Activated CD4-positive, alpha-beta T cell treated with anti-CD3 and anti-CD28 coated beads for 36 hours (primary cell): ENCODE measurements at regions not wholly inside any gene's neighbourhood (a gene's known extent, or its start where the extent isn't known, plus 50 kb on each side); places are given as distances from the start of the nearest gene placed in this dataset.

Source experiments
- ATAC-seq: fragments of 200-7000 bp; cut with Tn5 transposase; one replicate; pipeline ENCODE4 v1.10.0; 2021; ENCODE audit warnings: mild to moderate bottlenecking, moderate library complexity
- CTCF ChIA-PET: fragments of 350-600 bp; sonication (Branson Sonifier 250); formaldehyde crosslinking; loops from one replicate; lab custom pipeline; 2021; ENCODE audit warnings: antibody characterized with exemption; lab: Charles Lee
- POLR2A ChIA-PET: fragments of 350-600 bp; sonication (Branson Sonifier 250); formaldehyde crosslinking; loops from one replicate; lab custom pipeline; 2021; ENCODE audit warnings: antibody characterized with exemption, inconsistent platforms; lab: Charles Lee
- DNase-seq: peaks from one replicate; pipeline ENCODE4 v3.0.0-alpha.2; 2020
- H3K27ac Mint-ChIP-seq: one replicate; pipeline ENCODE4 v1.8.0; 2021; ENCODE audit warnings: mixed read lengths
- H3K27me3 Mint-ChIP-seq: one replicate; pipeline ENCODE4 v1.8.0; 2021; ENCODE audit warnings: mixed read lengths
- H3K36me3 Mint-ChIP-seq: one replicate; pipeline ENCODE4 v1.8.0; 2021; ENCODE audit warnings: low read depth, mixed read lengths
- H3K4me1 Mint-ChIP-seq: one replicate; pipeline ENCODE4 v1.8.0; 2021; ENCODE audit warnings: mixed read lengths
- H3K4me3 Mint-ChIP-seq: one replicate; pipeline ENCODE4 v1.8.0; 2021; ENCODE audit warnings: mild to moderate bottlenecking, moderate library complexity, mixed read lengths
- H3K9me3 Mint-ChIP-seq: one replicate; pipeline ENCODE4 v1.8.0; 2021; ENCODE audit warnings: low read depth, mixed read lengths
- intact Hi-C, 2 experiments: fragments of 100-400 bp; cut with DNase I in 1 of 2; cut with micrococcal nuclease in 1 of 2; formaldehyde crosslinking; loops; one replicate each; pipeline versions ENCODE4 v1.14.2 to v1.15.1; 2022 to 2024; cut with DNase I, micrococcal nuclease

DNA sequence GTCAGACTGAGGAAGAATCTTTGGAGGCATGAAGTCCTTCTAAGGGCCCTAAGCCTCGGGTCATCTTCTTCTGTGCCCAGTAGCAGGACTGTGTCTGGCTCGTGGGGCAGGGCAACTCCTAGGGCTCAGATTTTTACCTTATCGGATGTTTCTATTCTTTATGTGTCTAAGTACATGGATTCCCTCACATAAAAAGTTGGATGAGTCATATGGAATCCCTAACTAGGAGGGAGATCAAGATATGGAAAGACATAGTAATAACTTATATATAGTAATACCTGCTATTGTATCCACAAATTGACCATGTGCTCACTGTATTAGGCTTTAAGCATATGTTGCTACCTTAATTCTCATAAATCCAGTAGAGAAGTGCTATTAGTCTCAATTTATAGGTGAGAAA, 364.5 kb upstream of the CAMK1G start:
- ATAC-seq (no peak), DNase-seq (no peak)
- no peaks in the 10 kb centered on the region for H3K36me3 Mint-ChIP-seq
- no peak overlapping the region for H3K27ac Mint-ChIP-seq
- intact Hi-C loops: no loop called here
- peaks cover 15% of the 10 kb centered on the region for H3K27me3 Mint-ChIP-seq
- peaks cover 2% of the 10 kb centered on the region for H3K4me1 Mint-ChIP-seq
- CTCF ChIA-PET: no interaction called here
- no peak overlapping the region for H3K4me3 Mint-ChIP-seq
- POLR2A ChIA-PET: no interaction called here
- peaks cover 2% of the 10 kb centered on the region for H3K9me3 Mint-ChIP-seq

DNA sequence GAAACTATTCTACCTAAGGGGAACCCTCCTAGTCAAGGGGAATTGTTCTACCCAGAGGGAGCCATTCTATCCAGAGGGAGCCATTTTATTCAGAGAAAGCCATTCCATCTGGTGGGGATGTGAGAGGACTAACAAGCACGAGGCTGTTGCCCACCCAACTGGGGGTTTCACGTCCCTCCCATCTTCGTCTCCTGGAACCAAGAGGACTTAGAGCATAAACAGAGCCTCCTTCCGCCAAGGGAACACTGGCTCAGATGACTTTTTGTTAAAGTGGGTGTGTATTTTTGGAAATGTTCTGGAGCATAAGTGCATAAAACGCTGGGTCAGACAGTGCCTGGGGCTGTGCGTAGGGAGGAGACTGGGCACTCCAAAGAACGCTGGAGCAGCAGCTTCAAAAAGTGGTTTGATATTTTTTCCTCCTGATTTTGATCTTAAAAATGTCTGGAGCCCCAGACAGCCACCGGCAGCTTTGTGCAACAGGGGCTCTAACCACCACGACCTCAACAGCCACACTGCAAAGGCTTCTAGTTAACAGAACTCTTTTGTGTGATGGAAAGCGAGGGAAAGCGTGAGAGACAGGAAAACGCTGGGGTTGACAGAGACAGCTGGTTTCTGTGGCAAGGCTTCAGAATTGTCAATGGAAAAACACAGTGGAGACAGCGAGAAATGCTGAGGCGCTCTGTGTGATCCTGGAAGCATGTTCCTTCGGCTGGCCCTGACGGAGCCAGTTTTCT, 363.6 kb upstream of the CAMK1G start:
- Mint-ChIP-seq H3K4me1 (peaks cover 2% of the 10 kb centered on the region), H3K4me3 (no peak overlapping the region), H3K9me3 (peaks cover 2% of the 10 kb centered on the region), H3K27ac (no peak overlapping the region), H3K27me3 (peaks cover 20% of the 10 kb centered on the region), H3K36me3 (no peaks in the 10 kb centered on the region)
- ChIA-PET POLR2A (no interaction called here), CTCF (no interaction called here)
- DNase-seq: no peak
- no peak for ATAC-seq
- intact Hi-C loops: no loop called here

DNA sequence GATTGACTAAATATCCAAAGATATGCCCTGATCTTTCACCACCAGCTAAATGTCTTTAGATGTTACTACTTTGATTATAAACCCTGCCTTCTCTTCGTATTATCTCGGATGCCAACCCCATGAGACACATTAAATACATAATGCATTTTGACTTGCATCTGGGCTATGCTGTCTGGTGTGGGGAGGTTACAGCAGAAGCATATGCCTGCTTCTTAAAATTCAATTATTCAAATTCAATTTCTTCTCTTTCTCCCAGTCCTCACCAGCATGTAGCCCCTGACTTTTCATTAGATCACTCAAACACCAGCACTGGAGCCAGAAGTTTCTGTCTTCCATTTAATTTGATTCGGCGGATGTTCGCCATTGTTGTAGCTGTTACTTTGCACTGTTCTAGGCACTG, 360.7 kb upstream of the CAMK1G start:
- intact Hi-C loops: no loop called here
- ChIA-PET CTCF (interaction anchor here (2.1 kb wide), 1 partner anchor 8 kb away, joined by 4 read pairs; no protein-coding TSS in a partner anchor), POLR2A (no interaction called here)
- Mint-ChIP-seq H3K27ac (no peak overlapping the region), H3K4me3 (no peak overlapping the region), H3K4me1 (peaks cover 2% of the 10 kb centered on the region), H3K36me3 (no peaks in the 10 kb centered on the region), H3K27me3 (peaks cover 17% of the 10 kb centered on the region), H3K9me3 (no peaks in the 10 kb centered on the region)
- no peak for DNase-seq
- ATAC-seq: no peak

DNA sequence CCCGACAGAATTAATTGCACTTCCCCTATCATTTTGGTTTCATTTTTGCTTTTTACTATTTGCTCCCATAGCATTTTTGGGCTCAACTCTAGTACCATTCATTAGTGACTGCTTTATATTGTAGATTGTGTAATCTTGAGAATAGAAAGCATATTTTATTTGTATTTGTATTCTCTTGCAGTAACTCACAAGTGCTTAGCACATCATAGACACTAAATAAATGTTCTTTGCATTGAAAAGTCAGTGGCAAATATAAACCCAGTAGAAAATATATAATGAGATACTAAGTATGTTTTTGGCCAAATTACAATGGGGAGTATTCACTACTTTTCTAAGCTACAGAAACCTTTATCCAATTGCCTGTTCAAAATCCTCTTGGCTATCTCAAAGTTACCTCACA, 359.7 kb upstream of the CAMK1G start:
- H3K36me3 Mint-ChIP-seq: no peaks in the 10 kb centered on the region
- DNase-seq (no peak), ATAC-seq (no peak)
- peaks cover 2% of the 10 kb centered on the region for H3K4me1 Mint-ChIP-seq
- intact Hi-C loops: no loop called here
- H3K27ac Mint-ChIP-seq: no peak overlapping the region
- H3K4me3 Mint-ChIP-seq: no peak overlapping the region
- POLR2A ChIA-PET: no interaction called here
- H3K9me3 Mint-ChIP-seq: no peaks in the 10 kb centered on the region
- CTCF ChIA-PET: interaction anchor here (2.1 kb wide), 1 partner anchor 9 kb away, joined by 4 read pairs; no protein-coding TSS in a partner anchor
- H3K27me3 Mint-ChIP-seq: peaks cover 18% of the 10 kb centered on the region

DNA sequence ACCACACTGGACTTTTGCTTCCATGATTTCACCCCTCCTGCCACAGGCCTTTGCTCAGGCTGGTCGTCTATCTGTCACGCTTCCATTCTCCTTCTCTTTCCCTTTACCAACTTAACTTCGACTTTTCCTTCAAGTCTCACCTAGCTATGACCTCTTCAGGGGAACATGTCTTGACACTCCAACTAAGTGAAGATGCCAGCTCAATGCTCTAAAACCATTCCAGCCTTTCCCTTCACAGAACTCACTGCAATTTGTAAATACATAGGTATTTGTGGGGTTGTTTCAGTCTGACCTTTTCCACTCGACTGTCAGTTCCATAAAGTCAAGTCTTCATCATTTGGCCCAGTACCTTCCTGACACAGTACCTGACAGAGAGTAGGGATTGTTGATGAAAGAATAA, 358.6 kb upstream of the CAMK1G start:
- H3K4me3 Mint-ChIP-seq: no peak overlapping the region
- no peaks in the 10 kb centered on the region for H3K36me3 Mint-ChIP-seq
- peaks cover 25% of the 10 kb centered on the region for H3K27me3 Mint-ChIP-seq
- no peak overlapping the region for H3K27ac Mint-ChIP-seq
- CTCF ChIA-PET: interaction anchor here (0.7 to 2.1 kb wide), 2 partner anchors 10 to 23 kb away, joined by 3 to 4 read pairs; no protein-coding TSS in a partner anchor
- POLR2A ChIA-PET: no interaction called here
- ATAC-seq: no peak
- peaks cover 2% of the 10 kb centered on the region for H3K9me3 Mint-ChIP-seq
- peaks cover 2% of the 10 kb centered on the region for H3K4me1 Mint-ChIP-seq
- no peak for DNase-seq
- intact Hi-C loops: no loop called here

DNA sequence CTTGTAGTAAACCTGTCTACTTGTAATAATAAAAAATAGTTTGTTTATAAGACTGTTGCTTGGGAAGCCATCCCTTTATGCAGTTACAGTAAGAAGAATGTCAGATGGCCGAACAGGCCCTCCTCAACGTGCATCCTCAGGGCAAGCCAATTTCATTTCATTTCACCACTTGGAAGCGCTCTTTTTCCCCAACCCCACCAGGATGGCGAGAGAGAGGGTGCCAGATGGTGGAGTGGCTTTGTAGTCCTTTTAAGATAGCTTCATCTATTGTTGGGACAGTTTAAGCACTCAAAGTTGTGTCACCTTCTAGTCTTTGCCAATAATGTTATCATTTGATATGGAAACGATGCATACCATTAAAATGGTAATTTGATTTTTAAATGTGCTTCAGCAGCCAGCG, 356.3 kb upstream of the CAMK1G start:
- no peak overlapping the region for H3K4me3 Mint-ChIP-seq
- intact Hi-C loops: no loop called here
- ChIA-PET POLR2A (no interaction called here), CTCF (no interaction called here)
- no peaks in the 10 kb centered on the region for H3K4me1 Mint-ChIP-seq
- DNase-seq: no peak
- no peak for ATAC-seq
- peaks cover 5% of the 10 kb centered on the region for H3K9me3 Mint-ChIP-seq
- H3K27me3 Mint-ChIP-seq: peaks cover 29% of the 10 kb centered on the region
- peaks cover 2% of the 10 kb centered on the region for H3K36me3 Mint-ChIP-seq
- H3K27ac Mint-ChIP-seq: no peak overlapping the region

DNA sequence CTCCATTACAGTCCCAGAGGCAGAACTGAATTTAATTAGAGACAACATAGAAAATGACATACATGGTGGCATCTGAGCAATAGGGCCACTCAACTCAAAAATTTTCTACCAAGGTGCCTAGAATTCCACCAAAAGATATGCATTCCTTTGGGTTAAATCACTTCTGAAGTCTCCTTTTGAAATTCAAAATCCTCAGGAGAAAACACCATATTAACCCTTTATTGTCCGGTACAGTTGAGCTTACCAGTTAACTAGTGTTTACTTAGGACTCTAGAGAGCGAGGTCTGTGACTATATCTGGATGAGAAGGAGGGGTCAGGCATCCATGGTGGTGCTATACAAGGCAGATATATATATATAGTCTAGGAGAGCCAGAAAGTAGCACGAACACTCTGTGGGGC, 355.6 kb upstream of the CAMK1G start:
- H3K9me3 Mint-ChIP-seq: peaks cover 7% of the 10 kb centered on the region
- H3K4me3 Mint-ChIP-seq: no peak overlapping the region
- no peak overlapping the region for H3K27ac Mint-ChIP-seq
- DNase-seq (no peak), ATAC-seq (no peak)
- POLR2A ChIA-PET: no interaction called here
- H3K4me1 Mint-ChIP-seq: no peaks in the 10 kb centered on the region
- peaks cover 32% of the 10 kb centered on the region for H3K27me3 Mint-ChIP-seq
- H3K36me3 Mint-ChIP-seq: peaks cover 2% of the 10 kb centered on the region
- CTCF ChIA-PET: interaction anchor here (0.7 kb wide), 1 partner anchor 925 kb away, joined by 3 read pairs; no protein-coding TSS in a partner anchor
- intact Hi-C loops: no loop called here

DNA sequence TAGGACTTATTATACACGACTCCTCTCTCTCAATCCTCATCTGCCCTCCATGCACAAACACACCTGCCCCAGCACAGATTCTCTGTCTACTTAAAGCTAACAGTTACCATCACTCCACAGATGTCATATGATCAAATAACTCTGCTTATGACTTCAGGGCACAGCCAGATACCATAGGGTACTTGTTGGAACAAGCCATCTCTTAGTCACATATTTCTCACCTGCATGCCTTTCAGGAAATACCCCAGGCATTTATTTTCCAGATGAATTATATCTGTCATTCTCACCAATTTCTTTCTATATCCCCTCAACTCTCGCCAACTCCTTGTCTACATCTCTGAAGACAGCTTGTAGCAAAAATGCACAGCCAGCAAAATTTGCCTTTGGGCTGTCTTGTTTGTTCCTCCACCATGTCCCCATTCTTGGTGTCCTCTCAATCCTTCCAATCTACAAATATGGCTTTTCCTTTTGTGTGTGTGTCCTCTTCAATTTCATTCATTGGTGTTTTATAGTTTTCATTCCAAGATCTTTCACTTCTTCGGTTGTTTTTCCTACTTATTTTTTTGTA, 353.9 kb upstream of the CAMK1G start:
- DNase-seq: no peak
- Mint-ChIP-seq H3K27ac (no peak overlapping the region), H3K4me1 (no peaks in the 10 kb centered on the region), H3K27me3 (peaks cover 28% of the 10 kb centered on the region), H3K36me3 (peaks cover 2% of the 10 kb centered on the region), H3K4me3 (no peak overlapping the region), H3K9me3 (peaks cover 7% of the 10 kb centered on the region)
- intact Hi-C loops: no loop called here
- ChIA-PET CTCF (interaction anchor here (0.6 to 2.0 kb wide), 2 partner anchors 17 to 27 kb away, joined by 3 to 5 read pairs; no protein-coding TSS in a partner anchor), POLR2A (no interaction called here)
- no peak for ATAC-seq

DNA sequence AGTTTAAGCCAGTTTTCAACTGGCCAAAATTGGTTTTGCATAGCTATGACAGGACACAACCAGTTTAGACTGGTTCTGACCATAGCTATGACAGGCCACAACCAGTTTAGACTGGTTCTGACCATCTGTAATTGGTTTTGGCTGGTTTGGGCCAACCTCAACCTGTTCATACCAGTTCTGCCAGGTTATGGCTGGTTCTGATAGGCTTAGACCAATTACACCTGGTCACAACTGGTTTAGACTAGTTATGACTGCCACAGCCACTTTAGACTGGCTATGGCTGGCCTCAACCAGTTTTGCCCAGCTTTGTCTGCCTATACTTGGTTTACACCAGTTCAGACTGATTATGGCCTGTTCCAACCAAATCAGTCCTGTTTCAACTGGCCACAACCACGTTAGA, 353.2 kb upstream of the CAMK1G start:
- H3K27me3 Mint-ChIP-seq: peaks cover 23% of the 10 kb centered on the region
- CTCF ChIA-PET: interaction anchor here (2.0 kb wide), 1 partner anchor 17 kb away, joined by 5 read pairs; no protein-coding TSS in a partner anchor

DNA sequence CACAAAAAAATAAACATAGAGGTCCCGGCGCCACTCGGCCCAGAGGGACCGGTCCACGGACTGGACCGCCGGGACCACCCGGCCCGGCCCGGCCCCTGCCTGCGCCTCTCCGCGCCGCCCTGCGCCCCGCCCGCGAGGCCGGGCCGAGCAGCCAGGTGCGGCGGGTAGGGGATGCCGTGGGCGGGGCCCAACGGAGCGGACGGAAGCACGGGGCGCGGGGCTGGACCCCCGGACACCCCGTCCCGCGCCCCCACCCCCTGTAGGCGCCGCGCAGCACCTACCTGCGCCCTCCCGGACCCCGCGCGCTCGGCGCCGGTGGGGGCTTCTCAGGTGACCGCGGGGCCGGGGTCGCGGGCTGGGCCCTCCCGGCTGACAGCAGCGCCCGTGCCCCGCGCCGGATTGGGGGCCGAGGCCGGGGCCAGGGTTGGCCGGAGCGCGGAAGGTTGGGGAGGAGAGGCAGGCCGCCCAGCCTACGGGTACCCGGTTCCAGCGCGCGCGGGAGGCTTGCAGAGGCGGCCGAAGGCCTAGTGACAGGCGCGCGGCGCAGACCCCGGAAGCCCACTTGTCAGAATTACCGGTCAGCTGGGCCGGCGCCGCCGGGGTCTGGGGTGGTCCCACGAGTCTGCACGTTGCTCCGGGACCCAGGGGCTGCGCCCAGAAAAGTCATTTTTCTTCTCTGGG, 351.9 kb upstream of the CAMK1G start:
- Mint-ChIP-seq H3K9me3 (peaks cover 7% of the 10 kb centered on the region), H3K36me3 (peaks cover 2% of the 10 kb centered on the region), H3K27me3 (peaks cover 23% of the 10 kb centered on the region), H3K4me1 (no peaks in the 10 kb centered on the region), H3K4me3 (no peak overlapping the region), H3K27ac (no peak overlapping the region)
- ATAC-seq (no peak), DNase-seq (no peak)
- ChIA-PET CTCF (no interaction called here), POLR2A (no interaction called here)
- intact Hi-C loops: no loop called here

More for the DNA sequence above, 353.2 kb upstream of the CAMK1G start:
- H3K9me3 Mint-ChIP-seq: peaks cover 7% of the 10 kb centered on the region
- peaks cover 2% of the 10 kb centered on the region for H3K36me3 Mint-ChIP-seq
- intact Hi-C loops: no loop called here
- H3K4me3 Mint-ChIP-seq: no peak overlapping the region
- no peaks in the 10 kb centered on the region for H3K4me1 Mint-ChIP-seq
- DNase-seq: no peak
- no peak overlapping the region for H3K27ac Mint-ChIP-seq
- no peak for ATAC-seq
- POLR2A ChIA-PET: no interaction called here

DNA sequence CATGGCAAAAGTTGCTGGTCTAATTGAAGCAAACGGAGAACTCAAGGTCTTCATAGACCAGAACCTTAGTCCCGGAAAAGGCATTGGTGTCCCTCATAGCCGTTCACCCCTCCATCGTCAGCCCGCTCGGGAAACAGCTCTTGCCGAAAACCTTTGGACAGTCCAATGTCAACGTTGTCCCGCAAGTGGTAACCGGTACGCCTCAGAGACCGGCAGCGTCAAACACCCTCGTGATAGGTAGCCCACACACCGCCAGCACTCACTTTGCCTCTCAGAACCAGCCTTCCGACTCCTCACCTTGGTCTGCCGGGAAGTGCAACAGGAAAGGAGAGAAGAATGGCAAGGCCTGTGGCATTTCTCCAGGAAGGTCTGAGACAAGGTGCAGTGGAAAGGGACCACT, 351.3 kb upstream of the CAMK1G start:
- no peak overlapping the region for H3K27ac Mint-ChIP-seq
- intact Hi-C loops: no loop called here
- peaks cover 7% of the 10 kb centered on the region for H3K9me3 Mint-ChIP-seq
- H3K4me1 Mint-ChIP-seq: no peaks in the 10 kb centered on the region
- ATAC-seq (no peak), DNase-seq (no peak)
- peaks cover 2% of the 10 kb centered on the region for H3K36me3 Mint-ChIP-seq
- POLR2A ChIA-PET: no interaction called here
- no peak overlapping the region for H3K4me3 Mint-ChIP-seq
- peaks cover 23% of the 10 kb centered on the region for H3K27me3 Mint-ChIP-seq
- CTCF ChIA-PET: interaction anchor here (0.8 kb wide), 1 partner anchor 10 kb away, joined by 3 read pairs; no protein-coding TSS in a partner anchor
